GM18505 (cell line): ENCODE measurements at regions not wholly inside any gene's neighbourhood (a gene's known extent, or its start where the extent isn't known, plus 50 kb on each side); places are given as distances from the start of the nearest gene placed in this dataset.

ENCODE experiments used
- ATAC-seq: cut with Tn5 transposase; IDR thresholded peaks from one replicate; pipeline ENCODE4 v1.9.1; 2021; ENCODE audit not compliant: unreplicated experiment
- POLR2A ChIP-seq: IDR thresholded peaks from 4 replicates; pipeline ENCODE4 v1.6.1; 2011; ENCODE audit warnings: borderline replicate concordance; ENCODE audit not compliant: insufficient read depth, insufficient read length; ENCODE audit errors: extremely low read depth

DNA sequence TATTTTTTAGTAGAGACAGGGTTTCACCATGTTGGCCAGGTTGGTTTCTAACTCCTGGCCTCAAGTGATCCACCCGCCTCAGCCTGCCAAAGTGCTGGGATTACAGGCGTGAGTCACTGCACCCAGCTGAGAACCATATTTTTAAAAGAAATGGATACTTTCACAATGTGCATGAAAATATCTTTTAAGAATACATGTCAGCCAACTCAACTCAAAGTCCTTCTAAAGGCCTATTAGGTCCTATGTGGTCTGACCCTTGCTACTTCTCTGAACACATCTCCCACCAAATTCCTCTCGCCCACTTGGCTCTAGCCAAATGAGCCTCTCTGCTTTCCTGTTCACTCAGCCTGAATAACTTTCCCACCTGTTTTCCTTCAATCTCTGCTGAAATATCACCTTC lies 119.6 kb downstream of the MTX2 start:
- ATAC-seq = no peak
- no peak for TF ChIP-seq POLR2A

GRCh38 chr2:176390276-176391147 lies 121.3 kb downstream of the MTX2 start:
- no peak for TF ChIP-seq POLR2A
- ATAC-seq = no peak

DNA sequence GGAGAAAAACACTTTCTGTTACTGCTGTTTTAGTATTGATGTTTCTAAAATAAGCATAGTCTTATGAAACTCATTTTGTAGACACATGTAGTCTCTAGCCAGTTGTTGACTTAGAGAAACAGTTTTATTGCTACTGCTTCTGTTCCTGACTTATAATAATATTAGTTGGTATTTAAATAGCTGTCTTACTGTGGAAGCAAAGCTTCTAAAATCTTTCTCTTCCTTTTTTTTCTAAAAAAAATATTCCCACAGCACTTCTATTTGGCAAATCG lies 121.8 kb downstream of the MTX2 start:
- no peak for TF ChIP-seq POLR2A
- ATAC-seq = no peak

DNA sequence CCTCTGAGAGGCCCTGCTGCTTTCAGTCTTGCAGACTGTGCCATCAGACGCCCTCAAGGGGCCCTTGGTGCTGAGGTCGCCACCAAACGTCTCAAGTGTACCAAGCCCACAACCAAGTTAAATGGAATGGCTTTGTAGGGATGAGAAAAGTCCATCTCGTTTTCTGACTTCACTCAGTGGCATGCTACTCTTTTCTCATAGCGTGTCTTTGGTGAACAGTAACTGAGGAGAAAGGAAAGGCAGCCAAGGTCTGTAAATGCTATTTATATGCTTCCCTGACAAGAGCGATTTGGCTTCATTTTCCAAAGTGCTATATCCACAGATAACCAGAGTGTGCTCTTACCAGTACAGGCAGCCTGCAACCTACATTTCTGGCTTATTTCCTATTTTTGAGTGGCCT lies 123.0 kb downstream of the MTX2 start:
- ATAC-seq = no peak
- TF ChIP-seq POLR2A = no peak

DNA sequence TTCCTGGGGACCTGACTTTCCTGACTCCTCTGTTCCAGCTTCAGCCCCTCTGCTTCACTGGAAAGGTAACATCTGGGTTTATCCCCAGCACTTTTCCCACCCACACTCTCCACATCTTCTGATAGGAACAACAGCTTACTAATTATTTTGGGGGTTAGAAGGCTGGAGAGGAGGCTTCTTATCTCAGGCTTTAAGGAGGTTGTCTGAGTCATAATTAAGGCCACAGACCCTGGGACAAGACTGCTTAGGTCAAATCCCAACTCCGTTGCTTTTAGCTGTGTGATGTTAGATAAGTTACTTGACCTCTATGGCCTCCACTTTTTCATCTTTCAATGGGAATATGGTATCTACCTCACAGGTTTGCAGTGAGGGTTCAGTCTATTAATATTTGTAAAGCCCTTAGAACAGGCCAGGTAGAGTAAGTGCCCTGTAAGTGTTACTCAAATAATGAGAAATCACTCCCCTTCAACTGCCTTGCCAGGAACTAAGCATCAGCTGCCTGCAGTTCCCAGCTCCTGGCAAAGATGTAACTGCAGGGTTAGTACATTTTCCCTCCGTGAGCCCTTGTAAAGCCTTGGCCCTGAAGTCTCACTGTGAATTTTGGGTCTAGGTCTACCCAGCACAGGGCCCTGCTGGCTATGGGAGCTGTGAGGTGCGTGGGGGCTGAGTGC lies 123.6 kb downstream of the MTX2 start:
- no peak for ATAC-seq
- TF ChIP-seq POLR2A = no peak

GRCh38 chr2:176395273-176395854 lies 126.1 kb downstream of the MTX2 start:
- TF ChIP-seq POLR2A = no peak
- no peak for ATAC-seq

DNA sequence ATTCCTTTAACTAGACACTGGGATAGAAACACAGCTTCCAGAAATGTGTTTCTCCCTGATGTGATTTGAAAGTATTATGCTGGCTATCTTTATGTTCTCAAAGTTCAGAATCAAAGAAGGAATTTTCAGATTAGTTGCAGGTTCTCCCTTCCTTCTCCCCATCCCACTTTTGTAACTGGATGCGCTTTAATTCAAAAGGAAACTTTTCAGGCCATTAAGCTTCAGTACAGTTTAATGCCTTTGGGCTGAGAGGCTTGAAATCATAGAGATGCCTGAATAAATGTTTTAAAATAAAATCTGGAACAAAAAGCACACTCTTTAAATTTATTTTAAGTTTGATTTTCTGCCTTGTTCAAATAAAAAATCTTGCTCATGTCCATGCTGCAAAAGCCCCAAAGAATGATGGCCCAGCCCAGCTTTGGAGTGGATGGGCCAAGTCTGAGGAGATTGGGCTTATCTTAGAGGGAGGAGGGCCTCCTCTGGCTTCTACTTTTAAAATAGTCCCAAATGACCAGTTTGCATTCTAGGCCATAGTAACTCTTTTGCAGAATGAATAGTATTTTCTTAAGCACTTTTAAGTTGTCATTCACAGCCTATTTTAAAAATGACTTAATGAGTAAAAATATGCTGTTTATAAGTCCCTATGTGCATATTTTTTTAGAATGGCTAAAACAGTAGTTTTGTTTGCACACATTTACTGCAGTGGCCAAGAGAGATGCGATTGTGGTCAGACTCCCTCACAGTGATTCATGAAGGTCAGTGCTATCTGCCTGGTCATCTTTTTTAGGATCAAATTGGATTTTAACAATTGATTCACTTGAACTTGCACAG lies 129.2 kb downstream of the MTX2 start:
- no peak for TF ChIP-seq POLR2A
- no peak for ATAC-seq

- TF ChIP-seq POLR2A = no peak
- ATAC-seq = no peak
Observed at GRCh38 chr2:176399074-176399598, 129.9 kb downstream of the MTX2 start.

DNA sequence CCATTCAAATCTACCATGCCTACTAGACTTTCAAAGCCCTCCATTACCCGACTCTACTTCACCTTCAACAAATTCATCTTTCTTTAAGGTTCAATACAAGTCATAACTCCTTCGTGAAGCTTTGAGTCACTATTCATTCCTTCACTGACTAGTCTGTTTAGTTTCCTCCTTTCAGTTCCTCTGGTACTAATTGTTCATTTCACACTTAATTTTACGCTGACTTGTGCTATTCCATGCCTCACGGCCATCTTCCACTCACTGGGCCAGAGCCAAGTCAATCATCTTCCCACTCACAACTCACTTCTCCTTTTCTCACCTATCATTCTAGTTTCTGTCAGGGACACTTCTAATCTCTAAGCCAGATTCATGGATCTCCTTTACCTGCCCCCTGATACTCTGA lies 136.2 kb downstream of the MTX2 start:
- peak; percentile 53 for ATAC-seq
- TF ChIP-seq POLR2A = no peak

GRCh38 chr2:176407706-176408105 lies 138.5 kb downstream of the MTX2 start:
- ATAC-seq = no peak
- no peak for TF ChIP-seq POLR2A

- no peak for ATAC-seq
- TF ChIP-seq POLR2A = no peak
Observed at GRCh38 chr2:176409671-176410070, 140.4 kb downstream of the MTX2 start.

DNA sequence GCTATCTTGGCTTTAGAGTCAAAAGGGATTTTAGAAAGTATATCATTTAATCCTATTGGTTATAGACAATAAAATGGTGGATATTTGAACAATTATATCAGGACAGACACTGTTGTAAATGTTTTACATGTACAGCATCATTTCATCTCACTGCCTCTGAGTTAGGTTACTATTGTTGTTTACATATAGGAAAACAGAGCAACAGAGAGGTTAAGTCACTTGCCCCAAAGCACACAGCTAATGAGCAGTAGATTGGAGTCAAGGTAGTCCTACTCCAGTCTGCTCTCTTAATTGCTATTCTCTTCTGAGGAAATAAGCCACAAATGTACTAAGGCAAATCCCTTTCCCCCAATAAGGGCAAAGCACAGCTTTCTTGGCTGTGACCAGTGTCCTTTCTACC lies 142.9 kb downstream of the MTX2 start:
- no peak for TF ChIP-seq POLR2A
- no peak for ATAC-seq

- ATAC-seq = no peak
Observed at GRCh38 chr2:176413786-176414185, 144.5 kb downstream of the MTX2 start.

More at GRCh38 chr2:176413786-176414185, 144.5 kb downstream of the MTX2 start:
- no peak for TF ChIP-seq POLR2A
